ENCODE measurements at regions not wholly inside any gene's neighbourhood (a gene's known extent, or its start where the extent isn't known, plus 50 kb on each side); places are given as distances from the start of the nearest gene placed in this dataset.
"Not testable (repeated sequence)": the region's sequence is repeated elsewhere in the genome, so short reads cannot be mapped to it uniquely, and the experiment has no call there.

DNA sequence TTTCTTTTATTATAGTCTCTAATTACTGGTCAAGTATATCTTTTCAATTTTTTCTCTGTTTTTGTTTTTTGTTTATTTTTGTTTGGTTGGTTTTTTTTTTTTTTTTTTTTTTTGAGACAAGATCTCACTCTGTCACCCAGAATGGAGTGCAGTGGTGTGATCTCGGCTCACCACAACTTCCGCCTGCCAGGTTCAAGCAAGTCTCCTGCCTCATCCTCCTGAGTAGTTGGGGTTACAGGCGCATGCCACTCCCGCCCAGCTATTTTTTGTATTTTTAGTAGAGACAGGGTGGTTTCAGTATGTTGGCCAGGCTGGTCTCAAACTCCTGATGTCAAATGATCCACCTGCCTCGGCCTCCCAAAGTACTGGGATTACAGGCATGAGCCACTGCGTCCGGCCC, 94.4 kb upstream of the LY86 start:
- TF ChIP-seq, protein P1, sequence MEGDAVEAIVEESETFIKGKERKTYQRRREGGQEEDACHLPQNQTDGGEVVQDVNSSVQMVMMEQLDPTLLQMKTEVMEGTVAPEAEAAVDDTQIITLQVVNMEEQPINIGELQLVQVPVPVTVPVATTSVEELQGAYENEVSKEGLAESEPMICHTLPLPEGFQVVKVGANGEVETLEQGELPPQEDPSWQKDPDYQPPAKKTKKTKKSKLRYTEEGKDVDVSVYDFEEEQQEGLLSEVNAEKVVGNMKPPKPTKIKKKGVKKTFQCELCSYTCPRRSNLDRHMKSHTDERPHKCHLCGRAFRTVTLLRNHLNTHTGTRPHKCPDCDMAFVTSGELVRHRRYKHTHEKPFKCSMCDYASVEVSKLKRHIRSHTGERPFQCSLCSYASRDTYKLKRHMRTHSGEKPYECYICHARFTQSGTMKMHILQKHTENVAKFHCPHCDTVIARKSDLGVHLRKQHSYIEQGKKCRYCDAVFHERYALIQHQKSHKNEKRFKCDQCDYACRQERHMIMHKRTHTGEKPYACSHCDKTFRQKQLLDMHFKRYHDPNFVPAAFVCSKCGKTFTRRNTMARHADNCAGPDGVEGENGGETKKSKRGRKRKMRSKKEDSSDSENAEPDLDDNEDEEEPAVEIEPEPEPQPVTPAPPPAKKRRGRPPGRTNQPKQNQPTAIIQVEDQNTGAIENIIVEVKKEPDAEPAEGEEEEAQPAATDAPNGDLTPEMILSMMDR (IDR thresholded peaks at IDR 0.05) = not testable (repeated sequence)
- TF ChIP-seq POLR2A, POLR2AphosphoS5 (IDR thresholded peaks at IDR 0.05): not testable (repeated sequence)
